GM12874 (cell line): ENCODE measurements at regions not wholly inside any gene's neighbourhood (a gene's known extent, or its start where the extent isn't known, plus 50 kb on each side); places are given as distances from the start of the nearest gene placed in this dataset.

Source experiments
- TF ChIP-seq, protein P1 (sequence below): IDR thresholded peaks from 2 replicates; pipeline ENCODE4 v1.5.1; 2011; ENCODE audit warnings: low read depth, mild to moderate bottlenecking, control low read depth, low read length, moderate library complexity; ENCODE audit not compliant: insufficient read depth

GRCh38 chr7:81562581-81562980, 207.3 kb downstream of the HGF start:
- TF ChIP-seq, protein P1, sequence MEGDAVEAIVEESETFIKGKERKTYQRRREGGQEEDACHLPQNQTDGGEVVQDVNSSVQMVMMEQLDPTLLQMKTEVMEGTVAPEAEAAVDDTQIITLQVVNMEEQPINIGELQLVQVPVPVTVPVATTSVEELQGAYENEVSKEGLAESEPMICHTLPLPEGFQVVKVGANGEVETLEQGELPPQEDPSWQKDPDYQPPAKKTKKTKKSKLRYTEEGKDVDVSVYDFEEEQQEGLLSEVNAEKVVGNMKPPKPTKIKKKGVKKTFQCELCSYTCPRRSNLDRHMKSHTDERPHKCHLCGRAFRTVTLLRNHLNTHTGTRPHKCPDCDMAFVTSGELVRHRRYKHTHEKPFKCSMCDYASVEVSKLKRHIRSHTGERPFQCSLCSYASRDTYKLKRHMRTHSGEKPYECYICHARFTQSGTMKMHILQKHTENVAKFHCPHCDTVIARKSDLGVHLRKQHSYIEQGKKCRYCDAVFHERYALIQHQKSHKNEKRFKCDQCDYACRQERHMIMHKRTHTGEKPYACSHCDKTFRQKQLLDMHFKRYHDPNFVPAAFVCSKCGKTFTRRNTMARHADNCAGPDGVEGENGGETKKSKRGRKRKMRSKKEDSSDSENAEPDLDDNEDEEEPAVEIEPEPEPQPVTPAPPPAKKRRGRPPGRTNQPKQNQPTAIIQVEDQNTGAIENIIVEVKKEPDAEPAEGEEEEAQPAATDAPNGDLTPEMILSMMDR: no peak

GRCh38 chr7:81560708-81561107, 209.1 kb downstream of the HGF start:
- TF ChIP-seq, protein P1: no peak

DNA sequence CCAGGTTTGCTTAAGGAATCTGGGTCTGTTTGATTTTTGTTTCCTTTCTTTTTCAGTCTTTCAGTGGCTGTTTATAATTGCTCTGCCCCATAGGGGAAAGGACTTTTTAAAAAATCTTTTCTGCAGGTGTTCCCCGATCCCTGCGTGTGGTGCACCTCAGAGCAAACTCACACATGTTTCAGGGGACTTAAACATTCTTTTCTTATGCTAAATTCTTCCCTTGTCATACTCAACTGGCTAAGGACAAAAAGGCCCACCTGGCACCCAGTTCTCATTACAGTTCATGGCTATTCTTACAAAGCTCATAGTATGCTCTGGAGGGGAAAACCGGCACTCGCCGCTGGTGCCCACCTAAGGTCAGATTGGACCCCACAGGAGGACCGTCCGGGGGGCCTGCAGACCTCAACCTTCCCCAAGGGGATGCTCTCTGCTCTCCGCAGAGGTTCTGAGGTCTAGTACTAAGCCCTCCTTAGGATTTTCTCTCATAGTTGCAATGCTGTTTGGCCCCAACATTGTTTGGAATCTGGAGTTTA, 220.3 kb downstream of the HGF start:
- TF ChIP-seq, protein P1: no peak

- TF ChIP-seq, protein P1: no peak
Measured at GRCh38 chr7:81534996-81535395, 234.9 kb downstream of the HGF start.

- TF ChIP-seq, protein P1: no peak
Measured at GRCh38 chr7:81534446-81534845, 235.4 kb downstream of the HGF start.

GRCh38 chr7:81533931-81534330, 235.9 kb downstream of the HGF start:
- TF ChIP-seq, protein P1: no peak

- TF ChIP-seq, protein P1: no peak
Measured at GRCh38 chr7:81533426-81533825, 236.4 kb downstream of the HGF start.
